Activated CD8-positive, alpha-beta memory T cell treated with anti-CD3 and anti-CD28 coated beads, Interleukin-2, amount 50 U/mL, for 4 hours (primary cell): ENCODE measurements at regions not wholly inside any gene's neighbourhood (a gene's known extent, or its start where the extent isn't known, plus 50 kb on each side); places are given as distances from the start of the nearest gene placed in this dataset.
A peak's percentile ranks its signal among the peaks of the same experiment; 100 is the strongest.

Experiments
- DNase-seq: peaks from one replicate; pipeline ENCODE4 v3.0.0-alpha.2; 2020

GRCh38 chr11:10942620-10943019 is 84.8 kb upstream of the ZBED5 start:
- no peak for DNase-seq

GRCh38 chr11:10941871-10942270 is 84.0 kb upstream of the ZBED5 start:
- DNase-seq = no peak

GRCh38 chr11:10941414-10941813 is 83.6 kb upstream of the ZBED5 start:
- no peak for DNase-seq

GRCh38 chr11:10938650-10939387 is 81.0 kb upstream of the ZBED5 start:
- DNase-seq = no peak

- DNase-seq = no peak
These were observed 80.4 kb upstream of the ZBED5 start for GRCh38 chr11:10938231-10938630.

GRCh38 chr11:10937385-10937771 is 79.5 kb upstream of the ZBED5 start:
- no peak for DNase-seq

- no peak for DNase-seq
These were observed 79.0 kb upstream of the ZBED5 start for GRCh38 chr11:10936626-10937384.

GRCh38 chr11:10935015-10935559 is 77.2 kb upstream of the ZBED5 start:
- no peak for DNase-seq

GRCh38 chr11:10934293-10934860 is 76.5 kb upstream of the ZBED5 start:
- DNase-seq = no peak

GRCh38 chr11:10933455-10934292 is 75.8 kb upstream of the ZBED5 start:
- DNase-seq = peak; percentile 85

- no peak for DNase-seq
These were observed 75.1 kb upstream of the ZBED5 start for GRCh38 chr11:10932976-10933375.

- no peak for DNase-seq
These were observed 74.2 kb upstream of the ZBED5 start for GRCh38 chr11:10931761-10932670.

- DNase-seq = peak; percentile 59
These were observed 73.3 kb upstream of the ZBED5 start for GRCh38 chr11:10930972-10931760.

GRCh38 chr11:10930224-10930971 is 72.5 kb upstream of the ZBED5 start:
- peak; percentile 35 for DNase-seq

GRCh38 chr11:10927538-10927937 is 69.7 kb upstream of the ZBED5 start:
- DNase-seq = no peak

GRCh38 chr11:10926801-10927211 is 69.0 kb upstream of the ZBED5 start:
- no peak for DNase-seq

GRCh38 chr11:10925149-10925926 is 67.5 kb upstream of the ZBED5 start:
- DNase-seq = no peak

GRCh38 chr11:10923882-10924281 is 66.0 kb upstream of the ZBED5 start:
- no peak for DNase-seq

- DNase-seq = no peak
These were observed 65.0 kb upstream of the ZBED5 start for GRCh38 chr11:10922892-10923291.
